HCT116 (cell line): ENCODE measurements at regions not wholly inside any gene's neighbourhood (a gene's known extent, or its start where the extent isn't known, plus 50 kb on each side); places are given as distances from the start of the nearest gene placed in this dataset.

ENCODE experiments used
- ATAC-seq: fragments of 200-7000 bp; cut with Tn5 transposase; 2 replicates; pipeline ENCODE4 v1.9.1; 2020; ENCODE audit warnings: mild to moderate bottlenecking, moderate library complexity
- BruUV-seq: library from RNA; stranded (reverse); fragments of 400-500 nt; replicated peaks from 2 replicates; lab custom pipeline; 2021; lab: Mats Ljungman, UMichigan
- CTCF ChIA-PET: fragments of 300-600 bp; sonication (Branson Sonifier 250); formaldehyde crosslinking; loops from one replicate; lab custom pipeline; 2021; ENCODE audit warnings: antibody characterized with exemption; lab: Charles Lee
- POLR2A ChIA-PET: fragments of 300-600, 350-600 bp; sonication (Branson Sonifier 250); formaldehyde crosslinking; loops from one replicate; lab custom pipeline; 2021; ENCODE audit warnings: antibody characterized with exemption; lab: Charles Lee
- RAD21 ChIA-PET, 2 experiments: fragments of 300-600 bp; sonication (Branson Sonifier 250); formaldehyde crosslinking; loops; one replicate each; lab custom pipeline; 2023; ENCODE audit warnings: low total read pairs in 2 of 2; ENCODE audit not compliant: uncharacterized antibody in 2 of 2, unreplicated experiment in 2 of 2, low non-redundant PET in 1 of 2; lab: Charles Lee
- DNase-seq: peaks from one replicate; pipeline ENCODE4 v3.0.0-alpha.2; 2010; ENCODE audit warnings: low read depth, low spot score
- H2AFZ ChIP-seq: fragments of 200-600 bp; shearing (Covaris generic), sonication (generic); 2 replicates; pipeline ENCODE4 v1.6.1; 2017; ENCODE audit warnings: low read depth, mixed run types, mixed read lengths, antibody characterized with exemption, low read length; ENCODE audit not compliant: poor library complexity, severe bottlenecking
- H3K27ac ChIP-seq: 2 replicates; pipeline ENCODE4 v1.5.1; 2012; ENCODE audit warnings: low read depth, low read length
- H3K27me3 ChIP-seq: fragments of 200-600 bp; sonication (generic); 2 replicates; pipeline ENCODE4 v1.6.1; 2016; ENCODE audit warnings: mixed run types, low read length, mixed read lengths; ENCODE audit not compliant: insufficient read depth
- H3K36me3 ChIP-seq, 2 experiments: fragments of 200-500 bp in 1 of 2; fragments of 200-600 bp in 1 of 2; sonication (Bioruptor generic) in 1 of 2; sonication (generic) in 1 of 2; 2 replicates each; pipeline versions ENCODE4 v1.5.1 to v1.6.1; 2014 to 2016; ENCODE audit warnings: low read length in 2 of 2, inconsistent platforms in 1 of 2, mixed read lengths in 1 of 2, mixed run types in 1 of 2; ENCODE audit not compliant: insufficient read depth in 2 of 2, control insufficient read depth in 1 of 2
- H3K4me1 ChIP-seq, 2 experiments: fragments of 200-600 bp in 1 of 2; sonication (generic) in 1 of 2; 2 replicates each; pipeline versions ENCODE4 v1.5.1 to v1.6.1; 2012 to 2017; ENCODE audit warnings: low read length in 2 of 2, inconsistent platforms in 1 of 2, mild to moderate bottlenecking in 1 of 2, mixed read lengths in 1 of 2, mixed run types in 1 of 2, moderate library complexity in 1 of 2; ENCODE audit not compliant: insufficient read depth in 2 of 2, control insufficient read depth in 1 of 2
- H3K4me2 ChIP-seq: fragments of 200-600 bp; sonication (generic); 2 replicates; pipeline ENCODE4 v1.6.1; 2017; ENCODE audit warnings: mixed run types, low read length, mixed read lengths
- H3K4me3 ChIP-seq, 2 experiments: fragments of 200-600 bp in 1 of 2; sonication (generic) in 1 of 2; replicated peaks in 1 of 2; 2 replicates each; pipeline ENCODE4 v1.5.1; 2011 to 2016; ENCODE audit warnings: low read length in 2 of 2, control low read depth in 1 of 2, low read depth in 1 of 2, mild to moderate bottlenecking in 1 of 2, mixed read lengths in 1 of 2, mixed run types in 1 of 2
- H3K79me2 ChIP-seq: fragments of 200-600 bp; sonication (generic); 2 replicates; pipeline ENCODE4 v1.6.1; 2017; ENCODE audit warnings: mild to moderate bottlenecking, mixed run types, low read length, moderate library complexity, mixed read lengths; ENCODE audit not compliant: insufficient read depth
- H3K9ac ChIP-seq: fragments of 200-600 bp; sonication (generic); 2 replicates; pipeline ENCODE4 v1.6.1; 2016; ENCODE audit warnings: low read length, mixed read lengths
- H3K9me2 ChIP-seq: fragments of 200-600 bp; sonication (generic), shearing (Covaris generic); 2 replicates; pipeline ENCODE4 v1.6.1; 2017; ENCODE audit warnings: mixed run types, mild to moderate bottlenecking, moderate library complexity; ENCODE audit not compliant: insufficient read depth
- H3K9me3 ChIP-seq, 2 experiments: fragments of 200-500 bp in 1 of 2; fragments of 200-600 bp in 1 of 2; sonication (Bioruptor generic) in 1 of 2; sonication (generic) in 1 of 2; 2 replicates each; pipeline ENCODE4 v1.6.1; 2014 to 2017; ENCODE audit warnings: low read length in 2 of 2, mixed read lengths in 2 of 2, inconsistent platforms in 1 of 2, low read depth in 1 of 2, mild to moderate bottlenecking in 1 of 2, mixed run types in 1 of 2, moderate library complexity in 1 of 2; ENCODE audit not compliant: control insufficient read depth in 1 of 2, insufficient read depth in 1 of 2
- H4K20me1 ChIP-seq: fragments of 200-600 bp; sonication (generic), shearing (Covaris generic); 2 replicates; pipeline ENCODE4 v1.6.1; 2017; ENCODE audit warnings: mixed run types, mild to moderate bottlenecking, moderate library complexity; ENCODE audit not compliant: insufficient read depth
- JUND ChIP-seq: IDR thresholded peaks from 2 replicates; pipeline ENCODE4 v1.6.1; 2012
- POLR2A ChIP-seq: IDR thresholded peaks from 2 replicates; pipeline ENCODE4 v1.7.0; 2011; ENCODE audit warnings: borderline replicate concordance; ENCODE audit not compliant: insufficient read depth, insufficient read length; ENCODE audit errors: extremely low read depth
- POLR2AphosphoS5 ChIP-seq: IDR thresholded peaks from 2 replicates; pipeline ENCODE4 v1.6.1; 2011; ENCODE audit warnings: mild to moderate bottlenecking, low read depth, low read length, moderate library complexity
- YY1 ChIP-seq: IDR thresholded peaks from 2 replicates; pipeline ENCODE4 v1.6.1; 2011; ENCODE audit warnings: low read length, low read depth, moderate library complexity, mild to moderate bottlenecking; ENCODE audit not compliant: insufficient replicate concordance; ENCODE audit errors: extremely low read depth
- intact Hi-C: fragments of 100-400 bp; cut with micrococcal nuclease; formaldehyde crosslinking; loops from 2 replicates; pipeline ENCODE4 v1.10.0; 2022
- TF ChIP-seq, protein P1 (sequence below): IDR thresholded peaks from 2 replicates; pipeline ENCODE4 v1.6.1; 2012
- TF ChIP-seq, protein P2 (sequence below): IDR thresholded peaks from 2 replicates; pipeline ENCODE4 v1.6.1; 2012; ENCODE audit warnings: low read depth

DNA sequence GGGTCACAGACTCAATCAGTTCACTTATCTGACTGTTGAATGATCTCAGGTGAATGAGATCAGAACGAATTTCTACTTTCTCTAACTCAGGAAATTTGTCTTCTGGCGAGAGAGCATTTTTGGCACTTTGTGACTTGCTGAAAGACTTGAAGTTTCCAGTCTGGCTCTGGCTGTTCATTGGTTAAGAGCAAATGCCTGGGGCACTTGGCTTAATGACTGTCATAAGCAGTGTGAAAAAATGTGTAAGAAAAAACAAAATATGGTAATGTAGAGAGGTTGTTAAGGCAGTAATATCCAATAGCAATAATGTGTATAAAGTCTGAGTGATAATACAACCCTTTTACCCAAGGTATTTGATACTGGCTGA lies 71.3 kb upstream of the PGRMC2 start:
- POLR2A ChIA-PET, result no interaction called here
- Histone ChIP-seq H3K36me3 (no peaks in the 10 kb centered on the region), H2AFZ (no peak overlapping the region), H3K4me3 (no peak overlapping the region), H3K9me2 (no peaks in the 10 kb centered on the region), H4K20me1 (no peaks in the 10 kb centered on the region), H3K9ac (no peak overlapping the region), H3K27me3 (no peaks in the 10 kb centered on the region), H3K4me1 (peaks cover 6 to 17% of the 10 kb centered on the region in 2 experiments; a peak in 3 of 4 replicates), H3K79me2 (no peaks in the 10 kb centered on the region), H3K27ac (no peak overlapping the region), H3K9me3 (no peaks in the 10 kb centered on the region), H3K4me2 (no peak overlapping the region)
- no TSS peak for BruUV-seq
- DNase-seq (no peak), ATAC-seq (no peak)
- CTCF ChIA-PET, result no interaction called here
- intact Hi-C loops, result no loop called here
- RAD21 ChIA-PET, result no interaction called here
- TF ChIP-seq POLR2AphosphoS5 (no peak), POLR2A (no peak), YY1 (no peak), JUND (no peak)
- TF ChIP-seq, protein P1, sequence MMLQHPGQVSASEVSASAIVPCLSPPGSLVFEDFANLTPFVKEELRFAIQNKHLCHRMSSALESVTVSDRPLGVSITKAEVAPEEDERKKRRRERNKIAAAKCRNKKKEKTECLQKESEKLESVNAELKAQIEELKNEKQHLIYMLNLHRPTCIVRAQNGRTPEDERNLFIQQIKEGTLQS, result no peak

DNA sequence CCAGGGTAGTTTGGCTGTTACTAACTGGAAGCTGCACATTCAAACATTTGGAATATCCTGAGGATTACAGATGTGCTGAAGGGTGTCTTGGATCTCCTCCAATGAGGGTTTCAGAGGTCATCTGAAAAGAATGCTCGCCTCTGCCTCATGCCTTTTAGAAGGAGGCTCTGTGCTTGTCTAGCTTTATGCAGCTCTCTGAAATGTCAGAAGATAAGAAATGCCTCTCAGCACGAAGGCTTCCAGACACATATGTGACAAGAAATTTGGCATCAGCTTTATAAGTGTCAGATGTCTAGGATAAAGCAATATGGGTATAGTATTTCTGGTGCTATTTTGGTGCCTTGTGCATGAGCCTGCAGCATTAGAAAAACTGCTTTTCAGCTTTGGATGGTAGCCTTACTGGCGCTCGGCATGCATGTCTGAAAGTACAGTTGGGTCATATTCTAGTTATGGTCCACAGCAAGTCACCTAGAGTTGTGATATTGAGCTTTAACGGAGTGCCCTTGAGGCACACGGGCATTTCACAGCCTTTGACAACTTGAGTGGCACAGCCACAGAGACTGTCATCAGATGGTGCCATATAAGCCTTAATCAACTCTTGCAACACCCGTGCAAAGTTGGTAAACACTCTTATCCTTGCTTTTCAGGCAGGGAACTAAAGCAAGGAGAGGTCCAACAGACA lies 70.8 kb upstream of the PGRMC2 start:
- no peak for ATAC-seq
- CTCF ChIA-PET, result no interaction called here
- Histone ChIP-seq H2AFZ (no peak overlapping the region), H3K4me3 (no peak overlapping the region), H3K4me2 (no peak overlapping the region), H4K20me1 (no peaks in the 10 kb centered on the region), H3K36me3 (no peaks in the 10 kb centered on the region), H3K9me3 (no peaks in the 10 kb centered on the region), H3K9ac (no peak overlapping the region), H3K79me2 (no peaks in the 10 kb centered on the region), H3K27me3 (no peaks in the 10 kb centered on the region), H3K4me1 (peaks cover 6 to 20% of the 10 kb centered on the region in 2 experiments; a peak in 3 of 4 replicates), H3K9me2 (no peaks in the 10 kb centered on the region), H3K27ac (no peak overlapping the region)
- RAD21 ChIA-PET, result no interaction called here
- no TSS peak for BruUV-seq
- intact Hi-C loops, result no loop called here
- POLR2A ChIA-PET, result no interaction called here
- DNase-seq, result no peak
- TF ChIP-seq, protein P2, sequence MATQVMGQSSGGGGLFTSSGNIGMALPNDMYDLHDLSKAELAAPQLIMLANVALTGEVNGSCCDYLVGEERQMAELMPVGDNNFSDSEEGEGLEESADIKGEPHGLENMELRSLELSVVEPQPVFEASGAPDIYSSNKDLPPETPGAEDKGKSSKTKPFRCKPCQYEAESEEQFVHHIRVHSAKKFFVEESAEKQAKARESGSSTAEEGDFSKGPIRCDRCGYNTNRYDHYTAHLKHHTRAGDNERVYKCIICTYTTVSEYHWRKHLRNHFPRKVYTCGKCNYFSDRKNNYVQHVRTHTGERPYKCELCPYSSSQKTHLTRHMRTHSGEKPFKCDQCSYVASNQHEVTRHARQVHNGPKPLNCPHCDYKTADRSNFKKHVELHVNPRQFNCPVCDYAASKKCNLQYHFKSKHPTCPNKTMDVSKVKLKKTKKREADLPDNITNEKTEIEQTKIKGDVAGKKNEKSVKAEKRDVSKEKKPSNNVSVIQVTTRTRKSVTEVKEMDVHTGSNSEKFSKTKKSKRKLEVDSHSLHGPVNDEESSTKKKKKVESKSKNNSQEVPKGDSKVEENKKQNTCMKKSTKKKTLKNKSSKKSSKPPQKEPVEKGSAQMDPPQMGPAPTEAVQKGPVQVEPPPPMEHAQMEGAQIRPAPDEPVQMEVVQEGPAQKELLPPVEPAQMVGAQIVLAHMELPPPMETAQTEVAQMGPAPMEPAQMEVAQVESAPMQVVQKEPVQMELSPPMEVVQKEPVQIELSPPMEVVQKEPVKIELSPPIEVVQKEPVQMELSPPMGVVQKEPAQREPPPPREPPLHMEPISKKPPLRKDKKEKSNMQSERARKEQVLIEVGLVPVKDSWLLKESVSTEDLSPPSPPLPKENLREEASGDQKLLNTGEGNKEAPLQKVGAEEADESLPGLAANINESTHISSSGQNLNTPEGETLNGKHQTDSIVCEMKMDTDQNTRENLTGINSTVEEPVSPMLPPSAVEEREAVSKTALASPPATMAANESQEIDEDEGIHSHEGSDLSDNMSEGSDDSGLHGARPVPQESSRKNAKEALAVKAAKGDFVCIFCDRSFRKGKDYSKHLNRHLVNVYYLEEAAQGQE, result no peak
